ENCODE measurements at regions not wholly inside any gene's neighbourhood (a gene's known extent, or its start where the extent isn't known, plus 50 kb on each side); places are given as distances from the start of the nearest gene placed in this dataset.
A peak's percentile ranks its signal among the peaks of the same experiment; 100 is the strongest.

DNA sequence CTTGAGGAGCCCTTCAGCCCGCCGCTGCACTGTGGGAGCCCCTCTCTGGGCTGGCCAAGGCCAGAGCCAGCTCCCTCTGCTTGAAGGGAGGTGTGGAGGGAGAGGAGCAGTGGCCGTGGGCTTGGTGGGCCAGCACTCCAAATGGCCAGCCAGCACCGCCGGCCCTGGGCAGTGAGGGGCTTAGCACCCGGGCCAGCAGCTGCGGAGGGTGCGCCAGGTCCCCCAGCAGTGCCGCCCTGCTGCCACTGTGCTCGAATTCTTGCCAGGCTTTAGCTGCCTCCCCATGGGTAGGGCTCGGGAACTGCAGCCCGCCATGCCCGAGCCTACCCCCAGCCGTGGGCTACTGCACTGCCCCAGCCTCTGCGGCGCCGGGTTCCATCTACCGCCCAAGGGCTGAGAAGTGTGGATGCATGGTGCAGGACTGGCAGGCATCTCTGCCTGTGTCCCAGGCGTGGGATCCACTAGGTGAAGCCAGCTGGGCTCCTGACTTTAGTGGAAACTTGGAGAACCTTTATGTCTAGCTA is 82.7 kb downstream of the KCNA4 start:
- peaks cover 11% of the 10 kb centered on the region for H3K9me3 Mint-ChIP-seq (ENCODE audit: low read depth)
- H3K4me3 Mint-ChIP-seq (ENCODE audit: unreplicated experiment): no peak overlapping the region
- TF ChIP-seq, protein P1, sequence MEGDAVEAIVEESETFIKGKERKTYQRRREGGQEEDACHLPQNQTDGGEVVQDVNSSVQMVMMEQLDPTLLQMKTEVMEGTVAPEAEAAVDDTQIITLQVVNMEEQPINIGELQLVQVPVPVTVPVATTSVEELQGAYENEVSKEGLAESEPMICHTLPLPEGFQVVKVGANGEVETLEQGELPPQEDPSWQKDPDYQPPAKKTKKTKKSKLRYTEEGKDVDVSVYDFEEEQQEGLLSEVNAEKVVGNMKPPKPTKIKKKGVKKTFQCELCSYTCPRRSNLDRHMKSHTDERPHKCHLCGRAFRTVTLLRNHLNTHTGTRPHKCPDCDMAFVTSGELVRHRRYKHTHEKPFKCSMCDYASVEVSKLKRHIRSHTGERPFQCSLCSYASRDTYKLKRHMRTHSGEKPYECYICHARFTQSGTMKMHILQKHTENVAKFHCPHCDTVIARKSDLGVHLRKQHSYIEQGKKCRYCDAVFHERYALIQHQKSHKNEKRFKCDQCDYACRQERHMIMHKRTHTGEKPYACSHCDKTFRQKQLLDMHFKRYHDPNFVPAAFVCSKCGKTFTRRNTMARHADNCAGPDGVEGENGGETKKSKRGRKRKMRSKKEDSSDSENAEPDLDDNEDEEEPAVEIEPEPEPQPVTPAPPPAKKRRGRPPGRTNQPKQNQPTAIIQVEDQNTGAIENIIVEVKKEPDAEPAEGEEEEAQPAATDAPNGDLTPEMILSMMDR (IDR thresholded peaks at IDR 0.05): no peak
- H3K27me3 Mint-ChIP-seq (ENCODE audit: low read depth): no peaks in the 10 kb centered on the region
- no peaks in the 10 kb centered on the region for H3K36me3 Mint-ChIP-seq (ENCODE audit: low read depth)
- no peak overlapping the region for H3K27ac Mint-ChIP-seq (ENCODE audit: unreplicated experiment)
- no peaks in the 10 kb centered on the region for H3K4me1 Mint-ChIP-seq (ENCODE audit: low read depth)
- DNase-seq (ENCODE audit: low spot score): peak; percentile 62

- TF ChIP-seq, protein P1 (IDR thresholded peaks at IDR 0.05): no peak
- no peak for DNase-seq (ENCODE audit: low spot score)
- H3K36me3 Mint-ChIP-seq (ENCODE audit: low read depth): no peaks in the 10 kb centered on the region
- no peak overlapping the region for H3K4me3 Mint-ChIP-seq (ENCODE audit: unreplicated experiment)
- no peaks in the 10 kb centered on the region for H3K4me1 Mint-ChIP-seq (ENCODE audit: low read depth)
- no peak overlapping the region for H3K27ac Mint-ChIP-seq (ENCODE audit: unreplicated experiment)
- H3K27me3 Mint-ChIP-seq (ENCODE audit: low read depth): peaks cover 2% of the 10 kb centered on the region
- no peaks in the 10 kb centered on the region for H3K9me3 Mint-ChIP-seq (ENCODE audit: low read depth)
Measured at GRCh38 chr11:29916040-29916439, 100.8 kb downstream of the KCNA4 start.

DNA sequence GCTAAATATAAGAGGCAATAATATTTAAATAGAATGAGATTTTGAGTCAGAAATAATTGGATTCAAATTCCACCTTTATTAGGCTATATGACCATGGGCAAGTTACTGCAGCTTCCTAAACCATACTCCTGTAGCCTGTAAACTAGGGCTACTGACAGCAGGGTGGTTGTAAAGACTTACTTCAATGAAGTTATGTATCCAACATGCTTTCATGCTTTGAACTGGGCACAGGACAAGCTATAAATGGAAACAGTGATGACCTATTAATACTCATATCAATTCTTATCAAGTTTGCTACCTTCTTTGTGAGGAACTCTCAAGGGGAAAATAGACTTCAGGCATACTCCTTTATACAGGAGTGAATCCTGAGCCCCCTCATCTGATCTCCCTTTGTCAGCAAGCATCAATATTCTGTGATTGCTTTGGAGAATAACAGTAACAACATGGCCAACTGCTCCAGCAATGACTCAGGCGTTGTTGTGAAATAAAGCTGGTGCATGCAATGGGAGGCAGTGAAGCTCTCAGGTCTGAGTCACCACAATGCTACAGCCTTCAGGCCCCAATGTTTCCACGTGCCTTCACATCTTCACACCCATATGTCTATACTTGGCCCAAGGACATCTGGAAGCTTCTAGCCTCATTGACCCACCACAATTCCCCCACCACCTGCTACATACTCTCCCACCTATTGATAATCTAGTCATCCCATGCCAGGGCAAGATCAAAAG is 102.5 kb downstream of the KCNA4 start:
- Mint-ChIP-seq H3K4me1 (ENCODE audit: low read depth) (no peaks in the 10 kb centered on the region), H3K27ac (ENCODE audit: unreplicated experiment) (no peak overlapping the region), H3K27me3 (ENCODE audit: low read depth) (peaks cover 2% of the 10 kb centered on the region), H3K36me3 (ENCODE audit: low read depth) (no peaks in the 10 kb centered on the region), H3K4me3 (ENCODE audit: unreplicated experiment) (no peak overlapping the region), H3K9me3 (ENCODE audit: low read depth) (peaks cover 3% of the 10 kb centered on the region)
- DNase-seq (ENCODE audit: low spot score): no peak
- TF ChIP-seq, protein P1 (IDR thresholded peaks at IDR 0.05): no peak

- Mint-ChIP-seq H3K27me3 (ENCODE audit: low read depth) (peaks cover 2% of the 10 kb centered on the region), H3K27ac (ENCODE audit: unreplicated experiment) (no peak overlapping the region)
- TF ChIP-seq, protein P1 (IDR thresholded peaks at IDR 0.05): no peak
Measured at GRCh38 chr11:29913352-29913751, 103.5 kb downstream of the KCNA4 start.

DNA sequence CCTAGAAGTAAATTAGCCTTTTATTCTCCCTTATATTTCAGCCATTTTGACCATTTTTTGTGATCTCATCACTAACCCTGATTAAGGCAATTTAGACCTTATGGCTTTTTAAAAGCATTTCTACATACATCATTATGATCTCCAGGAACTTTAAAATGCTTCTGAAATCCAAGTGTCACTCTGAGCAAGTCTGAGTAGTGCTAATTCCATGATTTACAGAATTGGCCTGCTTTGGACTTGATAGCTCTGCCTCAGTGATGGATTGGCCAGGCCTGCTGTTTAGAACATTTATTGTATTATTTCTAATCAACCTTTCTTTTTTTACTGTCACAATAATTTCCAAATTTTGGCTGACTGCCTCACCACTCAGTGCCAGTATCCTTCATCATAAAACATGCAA is 116.4 kb downstream of the KCNA4 start:
- no peak overlapping the region for H3K27ac Mint-ChIP-seq (ENCODE audit: unreplicated experiment)
- TF ChIP-seq, protein P1 (IDR thresholded peaks at IDR 0.05): no peak
- DNase-seq (ENCODE audit: low spot score): no peak
- no peaks in the 10 kb centered on the region for H3K4me1 Mint-ChIP-seq (ENCODE audit: low read depth)
- no peaks in the 10 kb centered on the region for H3K36me3 Mint-ChIP-seq (ENCODE audit: low read depth)
- no peaks in the 10 kb centered on the region for H3K27me3 Mint-ChIP-seq (ENCODE audit: low read depth)
- H3K4me3 Mint-ChIP-seq (ENCODE audit: unreplicated experiment): no peak overlapping the region
- peaks cover 9% of the 10 kb centered on the region for H3K9me3 Mint-ChIP-seq (ENCODE audit: low read depth)

More at GRCh38 chr11:29913352-29913751, 103.5 kb downstream of the KCNA4 start:
- Mint-ChIP-seq H3K9me3 (ENCODE audit: low read depth) (peaks cover 5% of the 10 kb centered on the region), H3K4me1 (ENCODE audit: low read depth) (no peaks in the 10 kb centered on the region), H3K4me3 (ENCODE audit: unreplicated experiment) (no peak overlapping the region), H3K36me3 (ENCODE audit: low read depth) (no peaks in the 10 kb centered on the region)
- DNase-seq (ENCODE audit: low spot score): no peak

All from chondrocyte (in vitro differentiated cells).